Ascending aorta (tissue), 2 donors: ENCODE measurements at regions not wholly inside any gene's neighbourhood (a gene's known extent, or its start where the extent isn't known, plus 50 kb on each side); places are given as distances from the start of the nearest gene placed in this dataset.

ENCODE experiments used
- DNase-seq, 2 donors: peaks; one replicate each; pipeline ENCODE4 v3.0.0-alpha.2; 2019; ENCODE audit warnings: low spot score in 2 of 2
- H3K27ac ChIP-seq, 2 donors: fragments of 200-600 bp; sonication (generic); one replicate each; pipeline ENCODE4 v1.5.1; 2016 to 2017; ENCODE audit warnings: mild to moderate bottlenecking in 1 of 2
- H3K27me3 ChIP-seq: fragments of 200-600 bp; sonication (generic); one replicate; pipeline ENCODE4 v1.5.1; 2017
- H3K36me3 ChIP-seq, 2 donors: fragments of 200-600 bp; sonication (generic); one replicate each; pipeline ENCODE4 v1.5.1; 2016
- H3K4me1 ChIP-seq, 2 donors: fragments of 200-600 bp; sonication (generic); one replicate each; pipeline ENCODE4 v1.5.1; 2016 to 2017; ENCODE audit warnings: mild to moderate bottlenecking in 1 of 2
- H3K4me3 ChIP-seq, 2 donors: fragments of 200-600 bp; sonication (generic); one replicate each; pipeline ENCODE4 v1.5.1; 2016 to 2017; ENCODE audit warnings: mild to moderate bottlenecking in 1 of 2
- H3K9me3 ChIP-seq, 2 donors: fragments of 200-600 bp; sonication (generic); one replicate each; pipeline ENCODE4 v1.5.1; 2016
- intact Hi-C: fragments of 100-400 bp; cut with DNase I; formaldehyde crosslinking; loops from one replicate; pipeline ENCODE4 v1.15.1; 2023
- TF ChIP-seq, protein P1 (sequence below), 3 experiments: fragments of 200-600 bp in 2 of 3; fragments of 450-650 bp in 1 of 3; sonication (generic) in 2 of 3; IDR thresholded peaks; one replicate each; pipeline ENCODE4 v1.5.1; 2016 to 2019; ENCODE audit warnings: antibody characterized with exemption in 3 of 3, mild to moderate bottlenecking in 1 of 3, moderate library complexity in 1 of 3

DNA sequence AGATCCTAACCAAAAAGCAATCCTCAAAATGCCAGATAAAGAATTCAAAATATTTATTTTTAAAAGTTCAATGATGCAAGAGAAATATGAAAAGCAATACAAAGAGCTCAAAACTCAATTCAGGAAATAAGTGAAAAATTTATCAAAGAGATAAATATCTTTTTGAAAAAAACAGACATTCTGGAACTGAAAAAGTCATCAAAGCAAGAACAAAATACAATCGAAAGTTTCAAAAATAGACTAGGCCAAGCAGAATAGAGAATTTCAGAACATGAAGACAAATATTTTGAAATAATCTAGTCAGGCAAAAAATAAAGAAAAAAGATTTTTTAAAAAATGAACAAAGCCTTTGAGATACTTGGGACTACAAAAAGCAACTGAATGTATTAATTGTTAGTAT, 83.4 kb upstream of the STT3B start:
- H3K36me3 ChIP-seq, result no peaks in the 10 kb centered on the region
- no peak for DNase-seq
- no peak overlapping the region for H3K4me3 ChIP-seq
- TF ChIP-seq, protein P1, sequence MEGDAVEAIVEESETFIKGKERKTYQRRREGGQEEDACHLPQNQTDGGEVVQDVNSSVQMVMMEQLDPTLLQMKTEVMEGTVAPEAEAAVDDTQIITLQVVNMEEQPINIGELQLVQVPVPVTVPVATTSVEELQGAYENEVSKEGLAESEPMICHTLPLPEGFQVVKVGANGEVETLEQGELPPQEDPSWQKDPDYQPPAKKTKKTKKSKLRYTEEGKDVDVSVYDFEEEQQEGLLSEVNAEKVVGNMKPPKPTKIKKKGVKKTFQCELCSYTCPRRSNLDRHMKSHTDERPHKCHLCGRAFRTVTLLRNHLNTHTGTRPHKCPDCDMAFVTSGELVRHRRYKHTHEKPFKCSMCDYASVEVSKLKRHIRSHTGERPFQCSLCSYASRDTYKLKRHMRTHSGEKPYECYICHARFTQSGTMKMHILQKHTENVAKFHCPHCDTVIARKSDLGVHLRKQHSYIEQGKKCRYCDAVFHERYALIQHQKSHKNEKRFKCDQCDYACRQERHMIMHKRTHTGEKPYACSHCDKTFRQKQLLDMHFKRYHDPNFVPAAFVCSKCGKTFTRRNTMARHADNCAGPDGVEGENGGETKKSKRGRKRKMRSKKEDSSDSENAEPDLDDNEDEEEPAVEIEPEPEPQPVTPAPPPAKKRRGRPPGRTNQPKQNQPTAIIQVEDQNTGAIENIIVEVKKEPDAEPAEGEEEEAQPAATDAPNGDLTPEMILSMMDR (IDR thresholded peaks at IDR 0.05), result no peak
- H3K9me3 ChIP-seq, result peaks cover 0 to 7% of the 10 kb centered on the region in 2 donors
- no peaks in the 10 kb centered on the region for H3K27me3 ChIP-seq
- H3K27ac ChIP-seq, result no peak overlapping the region
- intact Hi-C loops, result no loop called here
- no peaks in the 10 kb centered on the region for H3K4me1 ChIP-seq

DNA sequence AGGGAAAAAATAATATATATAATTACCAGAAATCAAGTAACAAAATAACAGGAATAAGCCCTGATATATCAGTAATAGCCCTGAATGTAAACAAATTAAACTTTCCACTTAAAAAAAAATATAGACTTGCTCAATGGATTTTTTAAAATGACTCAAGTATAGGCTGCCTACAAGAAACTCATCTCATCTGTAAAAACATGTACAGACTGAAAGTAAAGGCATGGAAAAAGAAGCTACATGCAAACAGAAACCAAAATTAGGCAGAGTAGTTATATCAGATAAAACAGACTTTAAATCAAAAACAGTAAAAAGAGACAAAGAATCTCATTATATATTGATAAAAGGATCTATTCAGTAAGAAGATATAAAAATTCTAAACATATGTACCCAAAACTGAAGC, 82.4 kb upstream of the STT3B start:
- TF ChIP-seq, protein P1 (IDR thresholded peaks at IDR 0.05), result no peak
- H3K36me3 ChIP-seq, result no peaks in the 10 kb centered on the region
- no peak for DNase-seq
- H3K27me3 ChIP-seq, result no peaks in the 10 kb centered on the region
- H3K4me3 ChIP-seq, result no peak overlapping the region
- no peak overlapping the region for H3K27ac ChIP-seq
- intact Hi-C loops, result no loop called here
- H3K4me1 ChIP-seq, result no peaks in the 10 kb centered on the region
- peaks cover 0 to 7% of the 10 kb centered on the region in 2 donors for H3K9me3 ChIP-seq

DNA sequence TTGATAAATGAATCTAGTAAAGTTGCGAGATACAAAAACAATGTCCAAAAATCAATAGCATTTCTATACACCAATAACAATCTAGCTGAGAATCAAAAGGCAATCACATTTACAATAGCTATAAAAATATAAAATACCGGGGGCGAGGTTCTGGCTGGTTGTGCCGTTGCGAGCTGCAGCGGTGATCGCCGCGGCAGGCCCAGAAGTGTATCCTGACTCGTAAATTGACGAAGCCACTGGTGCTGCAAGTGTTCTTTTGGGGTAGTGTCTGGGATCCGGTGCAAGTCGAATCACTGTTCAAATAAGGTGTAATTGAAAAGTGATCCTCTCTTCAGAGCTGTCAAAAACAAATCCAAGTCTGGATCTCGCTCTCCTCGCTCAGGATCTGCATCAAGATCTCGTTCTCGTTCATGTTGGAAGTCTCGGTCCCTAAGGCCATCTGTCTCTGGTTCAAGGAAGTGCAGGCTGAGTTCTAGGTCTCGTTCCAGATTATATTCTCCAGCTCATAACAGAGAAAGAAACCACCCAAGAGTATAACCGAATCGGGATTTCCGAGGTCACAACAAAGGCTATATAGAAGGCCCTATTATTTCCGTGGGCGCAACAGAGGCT, 80.1 kb upstream of the STT3B start:
- no peaks in the 10 kb centered on the region for H3K36me3 ChIP-seq
- no peaks in the 10 kb centered on the region for H3K4me1 ChIP-seq
- H3K4me3 ChIP-seq, result no peak overlapping the region
- no peak overlapping the region for H3K27ac ChIP-seq
- DNase-seq, result no peak
- H3K27me3 ChIP-seq, result no peaks in the 10 kb centered on the region
- TF ChIP-seq, protein P1 (IDR thresholded peaks at IDR 0.05), result no peak
- intact Hi-C loops, result no loop called here
- H3K9me3 ChIP-seq, result peaks cover 0 to 7% of the 10 kb centered on the region in 2 donors

DNA sequence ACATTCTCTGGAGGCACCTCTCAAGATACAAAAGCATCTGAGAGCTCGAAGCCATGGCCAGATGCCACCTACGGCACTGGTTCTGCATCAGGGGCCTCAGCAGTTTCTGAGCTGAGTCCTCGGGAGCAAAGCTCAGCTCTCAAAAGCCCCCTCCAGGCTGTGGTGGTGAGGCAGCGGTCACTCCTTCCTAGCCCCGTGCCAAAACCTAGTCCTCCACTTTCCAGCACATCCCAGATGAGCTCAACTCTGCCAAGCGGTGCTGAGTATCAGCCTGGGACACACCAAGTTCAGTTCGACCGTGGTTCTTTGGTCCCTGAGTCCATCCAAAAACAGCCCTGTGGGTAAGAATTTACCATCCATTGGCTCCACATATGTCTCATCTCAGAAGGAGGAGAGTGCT, 79.3 kb upstream of the STT3B start:
- peaks cover 0 to 7% of the 10 kb centered on the region in 2 donors for H3K9me3 ChIP-seq
- no peaks in the 10 kb centered on the region for H3K36me3 ChIP-seq
- H3K27ac ChIP-seq, result no peak overlapping the region
- DNase-seq, result no peak
- TF ChIP-seq, protein P1 (IDR thresholded peaks at IDR 0.05), result no peak
- H3K4me1 ChIP-seq, result no peaks in the 10 kb centered on the region
- intact Hi-C loops, result no loop called here
- no peak overlapping the region for H3K4me3 ChIP-seq
- H3K27me3 ChIP-seq, result no peaks in the 10 kb centered on the region

DNA sequence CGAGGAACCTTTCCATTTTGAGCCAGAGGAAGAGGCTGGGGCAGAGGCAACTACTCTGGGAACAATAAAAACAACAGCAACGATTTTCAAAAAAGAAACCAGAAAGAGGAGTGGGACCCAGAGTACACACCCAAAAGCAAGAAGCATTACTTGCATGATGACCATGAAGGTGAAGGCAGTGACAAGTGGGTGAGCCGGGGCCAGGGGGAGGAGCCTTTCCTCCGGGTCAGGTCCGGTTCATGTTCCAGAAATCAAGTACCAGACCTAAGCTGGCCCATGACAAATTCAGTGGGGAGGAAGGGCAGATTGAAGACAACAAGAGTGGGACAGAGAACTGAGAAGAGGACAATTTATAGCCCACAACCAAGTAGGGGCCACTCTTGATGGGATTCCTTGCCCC, 77.2 kb upstream of the STT3B start:
- Histone ChIP-seq H3K36me3 (no peaks in the 10 kb centered on the region), H3K4me1 (no peaks in the 10 kb centered on the region)
- intact Hi-C loops, result no loop called here

More for the DNA sequence above, 77.2 kb upstream of the STT3B start:
- H3K9me3 ChIP-seq, result no peaks in the 10 kb centered on the region
- TF ChIP-seq, protein P1 (IDR thresholded peaks at IDR 0.05), result no peak
- no peak overlapping the region for H3K4me3 ChIP-seq
- no peak for DNase-seq
- no peaks in the 10 kb centered on the region for H3K27me3 ChIP-seq
- H3K27ac ChIP-seq, result no peak overlapping the region
